NCI-H1092 treated with DMSO at 0.1 percent for 48 hours (cell line): ENCODE measurements at regions not wholly inside any gene's neighbourhood (a gene's known extent, or its start where the extent isn't known, plus 50 kb on each side); places are given as distances from the start of the nearest gene placed in this dataset.
"Not testable (repeated sequence)": the region's sequence is repeated elsewhere in the genome, so short reads cannot be mapped to it uniquely, and the experiment has no call there.

Experiments used
- DNase-seq: peaks from one replicate; lab custom pipeline; 2025; lab: John Stamatoyannopoulos, UW

GRCh38 chr10:121335386-121335925 lies 262.8 kb downstream of the FGFR2 start:
- DNase-seq = no peak

- peak; percentile 89 for DNase-seq
Observed at GRCh38 chr10:121337427-121337826, 260.8 kb downstream of the FGFR2 start.

- DNase-seq = no peak
Observed at GRCh38 chr10:121338206-121338980, 259.9 kb downstream of the FGFR2 start.

GRCh38 chr10:121339114-121339513 lies 259.1 kb downstream of the FGFR2 start:
- no peak for DNase-seq

GRCh38 chr10:121340271-121340831 lies 257.9 kb downstream of the FGFR2 start:
- no peak for DNase-seq

- DNase-seq = no peak
Observed at GRCh38 chr10:121351540-121351939, 246.7 kb downstream of the FGFR2 start.

- no peak for DNase-seq
Observed at GRCh38 chr10:121352231-121352855, 245.9 kb downstream of the FGFR2 start.

- DNase-seq = no peak
Observed at GRCh38 chr10:121355161-121355560, 243.1 kb downstream of the FGFR2 start.

GRCh38 chr10:121356183-121356582 lies 242.1 kb downstream of the FGFR2 start:
- no peak for DNase-seq

- no peak for DNase-seq
Observed at GRCh38 chr10:121357401-121357800, 240.8 kb downstream of the FGFR2 start.

GRCh38 chr10:121362026-121362425 lies 236.2 kb downstream of the FGFR2 start:
- no peak for DNase-seq

GRCh38 chr10:121365566-121365965 lies 232.7 kb downstream of the FGFR2 start:
- DNase-seq = no peak

GRCh38 chr10:121368347-121369025 lies 229.8 kb downstream of the FGFR2 start:
- no peak for DNase-seq

- no peak for DNase-seq
Observed at GRCh38 chr10:121369616-121370015, 228.6 kb downstream of the FGFR2 start.

- no peak for DNase-seq
Observed at GRCh38 chr10:121371836-121372235, 226.4 kb downstream of the FGFR2 start.

GRCh38 chr10:121373411-121373810 lies 224.8 kb downstream of the FGFR2 start:
- no peak for DNase-seq

GRCh38 chr10:121374121-121374520 lies 224.1 kb downstream of the FGFR2 start:
- DNase-seq = no peak

GRCh38 chr10:121375172-121375571 lies 223.1 kb downstream of the FGFR2 start:
- no peak for DNase-seq

GRCh38 chr10:121378251-121378801 lies 219.9 kb downstream of the FGFR2 start:
- no peak for DNase-seq

- no peak for DNase-seq
Observed at GRCh38 chr10:121379013-121379412, 219.2 kb downstream of the FGFR2 start.

- DNase-seq = no peak
Observed at GRCh38 chr10:121380211-121380610, 218.0 kb downstream of the FGFR2 start.

- not testable (repeated sequence) for DNase-seq
Observed at GRCh38 chr10:121382029-121382520, 216.2 kb downstream of the FGFR2 start.
